H1 (cell line): ENCODE measurements at regions not wholly inside any gene's neighbourhood (a gene's known extent, or its start where the extent isn't known, plus 50 kb on each side); places are given as distances from the start of the nearest gene placed in this dataset.
A peak's percentile ranks its signal among the peaks of the same experiment; 100 is the strongest.

Experiments used
- ATF3 ChIP-seq: IDR thresholded peaks from 2 replicates; pipeline ENCODE4 v1.6.1; 2011; ENCODE audit warnings: low read depth, mild to moderate bottlenecking, low read length; ENCODE audit not compliant: insufficient read depth
- BRCA1 ChIP-seq: IDR thresholded peaks from 2 replicates; pipeline ENCODE4 v1.6.1; 2012; ENCODE audit warnings: low read depth, low read length, improper control_type of control experiment
- CBX5 ChIP-seq: fragments of 300-800, 300-1000 bp; sonication (generic); IDR thresholded peaks from 2 replicates; pipeline ENCODE4 v1.7.1; 2016; ENCODE audit warnings: antibody characterized with exemption, low read length, low read depth
- CEBPB ChIP-seq: IDR thresholded peaks from 2 replicates; pipeline ENCODE4 v1.6.1; 2012; ENCODE audit warnings: low read depth, low read length
- CHD1 ChIP-seq: IDR thresholded peaks from 2 replicates; pipeline ENCODE4 v1.6.1; 2012; ENCODE audit warnings: low read depth, low read length, improper control_type of control experiment
- CTCF ChIP-seq, 3 experiments: IDR thresholded peaks; 1 replicate in 2 of 3; 2 replicates in 1 of 3; pipeline versions ENCODE4 v1.5.1 to v1.6.1; 2011; ENCODE audit warnings: low read length in 3 of 3, mild to moderate bottlenecking in 3 of 3, inconsistent platforms in 2 of 3, low read depth in 1 of 3, moderate library complexity in 1 of 3; ENCODE audit not compliant: insufficient read depth in 1 of 3; ENCODE audit errors: control extremely low read depth in 1 of 3
- EP300 ChIP-seq, 2 experiments: IDR thresholded peaks; 1 replicate in 1 of 2; 2 replicates in 1 of 2; pipeline ENCODE4 v1.6.1; 2011 to 2012; ENCODE audit warnings: low read depth in 2 of 2, low read length in 2 of 2, mild to moderate bottlenecking in 2 of 2, borderline replicate concordance in 1 of 2, inconsistent platforms in 1 of 2, moderate library complexity in 1 of 2
- EZH2 ChIP-seq: fragments of 200-600 bp; sonication (generic); IDR thresholded peaks from 2 replicates; pipeline ENCODE4 v1.7.1; 2012; ENCODE audit warnings: low read depth, mild to moderate bottlenecking, moderate library complexity, low read length, inconsistent platforms; ENCODE audit not compliant: severe bottlenecking
- GABPA ChIP-seq: IDR thresholded peaks from 2 replicates; pipeline ENCODE4 v1.6.1; 2011; ENCODE audit warnings: mild to moderate bottlenecking, low read length, moderate library complexity, borderline replicate concordance; ENCODE audit not compliant: insufficient read depth
- MAFK ChIP-seq: IDR thresholded peaks from 2 replicates; pipeline ENCODE4 v1.6.1; 2012; ENCODE audit warnings: low read depth, mild to moderate bottlenecking, improper control_type of control experiment, low read length
- POLR2A ChIP-seq, 2 experiments: IDR thresholded peaks; 1 replicate in 1 of 2; 2 replicates in 1 of 2; pipeline ENCODE4 v1.6.1; 2011; ENCODE audit warnings: low read depth in 2 of 2, low read length in 2 of 2, mild to moderate bottlenecking in 2 of 2; ENCODE audit errors: control extremely low read depth in 1 of 2
- POLR2AphosphoS5 ChIP-seq: IDR thresholded peaks from 2 replicates; pipeline ENCODE4 v1.6.1; 2011; ENCODE audit warnings: low read depth, low read length
- SIN3A ChIP-seq, 2 experiments: IDR thresholded peaks in 1 of 2; conservative IDR thresholded peaks in 1 of 2; 2 replicates each; pipeline ENCODE4 v1.6.1; 2011 to 2012; ENCODE audit warnings: low read length in 2 of 2, improper control_type of control experiment in 1 of 2, low read depth in 1 of 2, mild to moderate bottlenecking in 1 of 2

GRCh38 chr12:97397008-97397407 is 65.6 kb upstream of the RMST start:
- no peak for TF ChIP-seq EZH2
- TF ChIP-seq POLR2A (IDR thresholded peaks at IDR 0.05; ENCODE audit: control extremely low read depth in 1 of 2, low read depth in 2 of 2, low read length in 2 of 2): no peak
- TF ChIP-seq ATF3: no peak
- TF ChIP-seq CTCF (IDR thresholded peaks at IDR 0.05; ENCODE audit: control extremely low read depth in 1 of 3, insufficient read depth in 1 of 3, low read depth in 1 of 3, low read length in 3 of 3): no peak
- TF ChIP-seq POLR2AphosphoS5: no peak
- no peak for TF ChIP-seq MAFK
- no peak for TF ChIP-seq CEBPB
- no peak for TF ChIP-seq GABPA
- no peak for TF ChIP-seq BRCA1
- no peak for TF ChIP-seq SIN3A (conservative IDR thresholded peaks at IDR 0.05 in 1 of 2, IDR thresholded peaks at IDR 0.05 in 1 of 2; ENCODE audit: low read depth in 1 of 2, low read length in 2 of 2)
- TF ChIP-seq CBX5: no peak
- TF ChIP-seq CHD1: no peak
- TF ChIP-seq EP300 (IDR thresholded peaks at IDR 0.05; ENCODE audit: borderline replicate concordance in 1 of 2, low read depth in 2 of 2, low read length in 2 of 2): peak in 1 of 2 experiments; percentile 88; a peak in 1 of 3 replicates
